MM.1S (cell line): ENCODE measurements at regions not wholly inside any gene's neighbourhood (a gene's known extent, or its start where the extent isn't known, plus 50 kb on each side); places are given as distances from the start of the nearest gene placed in this dataset.

Experiments
- DNase-seq: peaks from one replicate; pipeline ENCODE4 v3.0.0-alpha.2; 2015
- H2AFZ ChIP-seq: fragments of 300-600 bp; sonication (generic); 2 replicates; pipeline ENCODE4 v1.6.0; 2016; ENCODE audit warnings: antibody characterized with exemption, low read length
- H3F3A ChIP-seq: fragments of 300-600 bp; sonication (generic); 2 replicates; pipeline ENCODE4 v1.6.1; 2016; ENCODE audit warnings: mild to moderate bottlenecking, antibody characterized with exemption, low read length, moderate library complexity, mixed read lengths; ENCODE audit not compliant: insufficient read depth
- H3K27ac ChIP-seq: fragments of 300-600 bp; sonication (generic); 2 replicates; pipeline ENCODE4 v1.5.1; 2016; ENCODE audit warnings: mild to moderate bottlenecking, low read length
- H3K27me3 ChIP-seq: fragments of 300-600 bp; sonication (generic); replicated peaks from 2 replicates; pipeline ENCODE4 v1.6.0; 2016; ENCODE audit warnings: low read length; ENCODE audit not compliant: insufficient read depth
- H3K36me3 ChIP-seq: fragments of 300-600 bp; sonication (generic); replicated peaks from 2 replicates; pipeline ENCODE4 v1.6.1; 2016; ENCODE audit warnings: mild to moderate bottlenecking, low read length, mixed read lengths; ENCODE audit not compliant: insufficient read depth
- H3K4me1 ChIP-seq: fragments of 300-600 bp; sonication (generic); 2 replicates; pipeline ENCODE4 v1.6.1; 2016; ENCODE audit warnings: low read length, mixed read lengths
- H3K4me2 ChIP-seq: fragments of 300-600 bp; sonication (generic); 2 replicates; pipeline ENCODE4 v1.6.0; 2016; ENCODE audit warnings: low read depth, low read length
- H3K4me3 ChIP-seq: fragments of 300-600 bp; sonication (generic); 2 replicates; pipeline ENCODE4 v1.5.1; 2016; ENCODE audit warnings: low read length, mixed read lengths
- H3K79me2 ChIP-seq: fragments of 300-600 bp; sonication (generic); 2 replicates; pipeline ENCODE4 v1.6.1; 2016; ENCODE audit warnings: mixed run types, low read length, mixed read lengths
- H3K9ac ChIP-seq: fragments of 300-600 bp; sonication (generic); 2 replicates; pipeline ENCODE4 v1.6.1; 2016; ENCODE audit warnings: low read length, mixed read lengths
- H3K9me2 ChIP-seq: fragments of 300-600 bp; sonication (generic); replicated peaks from 2 replicates; pipeline ENCODE4 v1.6.1; 2016; ENCODE audit warnings: mild to moderate bottlenecking, low read length, mixed read lengths; ENCODE audit not compliant: insufficient read depth
- H3K9me3 ChIP-seq: fragments of 300-600 bp; sonication (generic); replicated peaks from 2 replicates; pipeline ENCODE4 v1.6.1; 2016; ENCODE audit warnings: mild to moderate bottlenecking, low read length, mixed read lengths; ENCODE audit not compliant: insufficient read depth
- H4K20me1 ChIP-seq: fragments of 300-600 bp; sonication (generic); 2 replicates; pipeline ENCODE4 v1.6.1; 2016; ENCODE audit warnings: mild to moderate bottlenecking, low read length, moderate library complexity, mixed read lengths; ENCODE audit not compliant: insufficient read depth
- CTCF ChIP-seq: fragments of 300-600 bp; sonication (generic); IDR thresholded peaks from 2 replicates; pipeline ENCODE4 v1.5.1; 2016; ENCODE audit warnings: antibody characterized with exemption, low read length, mixed read lengths
- EZH2 ChIP-seq: fragments of 300-600 bp; sonication (generic); optimal IDR thresholded peaks from 2 replicates; pipeline ENCODE3; 2017; ENCODE audit warnings: low read depth, mild to moderate bottlenecking, antibody characterized with exemption, low read length, mixed read lengths
- EZH2phosphoT487 ChIP-seq: fragments of 300-600 bp; sonication (generic); IDR thresholded peaks from 2 replicates; pipeline ENCODE4 v1.6.1; 2018; ENCODE audit warnings: antibody characterized with exemption, low read length

GRCh38 chr13:109971456-109972090 lies 185.2 kb upstream of the IRS2 start:
- no peaks in the 10 kb centered on the region for H3K4me1 ChIP-seq
- H2AFZ ChIP-seq: no peak overlapping the region
- no peaks in the 10 kb centered on the region for H3F3A ChIP-seq
- H3K9ac ChIP-seq: no peak overlapping the region
- TF ChIP-seq CTCF (no peak), EZH2phosphoT487 (no peak), EZH2 (no peak)
- no peak overlapping the region for H3K4me3 ChIP-seq
- H3K79me2 ChIP-seq: no peaks in the 10 kb centered on the region
- H3K27ac ChIP-seq: no peak overlapping the region
- H3K27me3 ChIP-seq: no peaks in the 10 kb centered on the region
- H3K9me2 ChIP-seq: no peaks in the 10 kb centered on the region
- no peaks in the 10 kb centered on the region for H4K20me1 ChIP-seq
- no peaks in the 10 kb centered on the region for H3K36me3 ChIP-seq
- no peak for DNase-seq
- H3K9me3 ChIP-seq: no peaks in the 10 kb centered on the region
- no peak overlapping the region for H3K4me2 ChIP-seq

- no peaks in the 10 kb centered on the region for H3K27me3 ChIP-seq
- H3F3A ChIP-seq: no peaks in the 10 kb centered on the region
- H3K9me2 ChIP-seq: no peaks in the 10 kb centered on the region
- no peak for TF ChIP-seq EZH2phosphoT487
- TF ChIP-seq EZH2: no peak
- TF ChIP-seq CTCF: no peak
- H3K4me2 ChIP-seq: no peak overlapping the region
- no peak for DNase-seq
- H3K4me1 ChIP-seq: no peaks in the 10 kb centered on the region
- no peaks in the 10 kb centered on the region for H3K36me3 ChIP-seq
- H3K27ac ChIP-seq: no peak overlapping the region
- H3K4me3 ChIP-seq: no peak overlapping the region
- H2AFZ ChIP-seq: no peak overlapping the region
- H3K79me2 ChIP-seq: no peaks in the 10 kb centered on the region
- no peaks in the 10 kb centered on the region for H4K20me1 ChIP-seq
- no peaks in the 10 kb centered on the region for H3K9me3 ChIP-seq
- H3K9ac ChIP-seq: no peak overlapping the region
Observed at GRCh38 chr13:109971006-109971405, 184.6 kb upstream of the IRS2 start.

DNA sequence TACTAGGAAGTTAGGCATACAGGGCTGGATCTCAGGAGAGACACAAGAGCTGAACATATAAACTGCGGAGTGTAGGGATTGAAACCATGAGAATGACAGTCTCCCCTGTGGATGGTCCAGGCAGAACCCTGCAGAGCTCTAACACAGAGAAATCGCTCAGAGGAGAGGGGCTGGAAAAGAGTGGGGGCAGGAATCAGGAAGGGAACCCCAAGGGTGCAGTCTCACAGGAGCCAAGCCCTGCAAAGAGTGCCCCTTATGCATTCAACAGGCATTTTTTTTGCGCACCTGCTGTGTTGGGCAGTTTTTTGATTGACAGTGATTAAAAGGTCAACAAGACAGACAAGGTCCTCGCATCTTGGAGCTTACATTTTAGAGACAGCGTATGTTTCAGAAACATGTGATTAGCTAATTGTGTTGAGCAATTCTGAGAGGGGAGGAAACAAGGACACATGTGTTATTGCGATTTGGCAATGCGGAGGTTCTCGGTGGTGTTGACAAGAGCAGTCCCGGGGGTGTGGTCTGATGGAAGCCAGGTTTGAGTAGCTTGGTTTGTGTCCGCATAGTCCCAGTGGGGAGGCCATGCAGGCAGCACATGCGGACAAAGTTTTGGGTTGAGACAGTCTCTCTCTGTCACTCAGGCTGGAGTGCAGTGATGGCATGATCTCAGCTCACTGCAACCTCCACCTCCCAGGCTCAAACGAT lies 182.6 kb upstream of the IRS2 start:
- no peak overlapping the region for H3K9ac ChIP-seq
- no peaks in the 10 kb centered on the region for H3K4me1 ChIP-seq
- no peak for DNase-seq
- H3K9me3 ChIP-seq: no peaks in the 10 kb centered on the region
- no peak overlapping the region for H2AFZ ChIP-seq
- no peak overlapping the region for H3K4me3 ChIP-seq
- no peaks in the 10 kb centered on the region for H4K20me1 ChIP-seq
- H3K27ac ChIP-seq: no peak overlapping the region
- no peaks in the 10 kb centered on the region for H3K27me3 ChIP-seq
- H3K79me2 ChIP-seq: no peaks in the 10 kb centered on the region
- H3K9me2 ChIP-seq: no peaks in the 10 kb centered on the region
- no peaks in the 10 kb centered on the region for H3K36me3 ChIP-seq
- TF ChIP-seq CTCF (no peak), EZH2 (no peak), EZH2phosphoT487 (no peak)
- no peak overlapping the region for H3K4me2 ChIP-seq
- H3F3A ChIP-seq: no peaks in the 10 kb centered on the region
